ENCODE measurements at regions not wholly inside any gene's neighbourhood (a gene's known extent, or its start where the extent isn't known, plus 50 kb on each side); places are given as distances from the start of the nearest gene placed in this dataset.

DNA sequence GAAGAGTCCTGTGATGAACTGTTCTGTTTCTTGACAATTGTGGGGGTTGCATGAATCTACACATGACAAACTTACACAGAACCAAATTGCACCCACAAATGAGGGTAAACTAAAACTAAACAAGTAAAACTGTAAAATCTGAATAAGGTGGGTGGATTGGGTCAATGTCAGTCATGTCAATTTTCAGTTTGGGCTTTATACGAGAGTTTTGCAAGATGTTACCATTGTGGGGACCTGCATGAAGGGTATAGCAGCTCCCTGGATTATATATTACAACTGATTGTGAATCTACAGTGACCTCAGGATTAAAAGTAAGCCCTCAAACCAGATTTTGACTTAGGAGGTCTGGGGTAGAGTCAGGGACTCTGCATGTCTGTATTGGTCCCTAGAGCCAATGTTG lies 101.5 kb upstream of the LHX5 start:
- Histone ChIP-seq H3K4me1 (ENCODE audit: insufficient read depth, low read length, poor library complexity, severe bottlenecking) (no peaks in the 10 kb centered on the region), H3K9me3 (ENCODE audit: low read depth, low read length, poor library complexity, severe bottlenecking) (no peaks in the 10 kb centered on the region), H3K4me3 (ENCODE audit: low read depth, low read length, poor library complexity, severe bottlenecking) (no peak overlapping the region), H3K36me3 (ENCODE audit: insufficient read depth, low read length, poor library complexity, severe bottlenecking) (no peaks in the 10 kb centered on the region), H3K27me3 (replicated peaks; ENCODE audit: insufficient read depth, low read depth, low read length, poor library complexity) (peaks cover 61% of the 10 kb centered on the region), H3K27ac (ENCODE audit: low read depth, low read length, poor library complexity, severe bottlenecking) (no peak overlapping the region)
- TF ChIP-seq, protein P1, sequence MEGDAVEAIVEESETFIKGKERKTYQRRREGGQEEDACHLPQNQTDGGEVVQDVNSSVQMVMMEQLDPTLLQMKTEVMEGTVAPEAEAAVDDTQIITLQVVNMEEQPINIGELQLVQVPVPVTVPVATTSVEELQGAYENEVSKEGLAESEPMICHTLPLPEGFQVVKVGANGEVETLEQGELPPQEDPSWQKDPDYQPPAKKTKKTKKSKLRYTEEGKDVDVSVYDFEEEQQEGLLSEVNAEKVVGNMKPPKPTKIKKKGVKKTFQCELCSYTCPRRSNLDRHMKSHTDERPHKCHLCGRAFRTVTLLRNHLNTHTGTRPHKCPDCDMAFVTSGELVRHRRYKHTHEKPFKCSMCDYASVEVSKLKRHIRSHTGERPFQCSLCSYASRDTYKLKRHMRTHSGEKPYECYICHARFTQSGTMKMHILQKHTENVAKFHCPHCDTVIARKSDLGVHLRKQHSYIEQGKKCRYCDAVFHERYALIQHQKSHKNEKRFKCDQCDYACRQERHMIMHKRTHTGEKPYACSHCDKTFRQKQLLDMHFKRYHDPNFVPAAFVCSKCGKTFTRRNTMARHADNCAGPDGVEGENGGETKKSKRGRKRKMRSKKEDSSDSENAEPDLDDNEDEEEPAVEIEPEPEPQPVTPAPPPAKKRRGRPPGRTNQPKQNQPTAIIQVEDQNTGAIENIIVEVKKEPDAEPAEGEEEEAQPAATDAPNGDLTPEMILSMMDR (conservative IDR thresholded peaks at IDR 0.05; ENCODE audit: low read depth, low read length), result no peak
- TF ChIP-seq EZH2 (IDR thresholded peaks at IDR 0.05; ENCODE audit: borderline replicate concordance, low read depth, low read length, poor library complexity, severe bottlenecking), result no peak
- no peak for DNase-seq (ENCODE audit: low spot score)
- CTCF ChIA-PET, result no interaction called here
- BruUV-seq (replicated peaks), result no TSS peak
- POLR2A ChIA-PET (ENCODE audit: low non-redundant PET), result no interaction called here
- intact Hi-C loops (cut with micrococcal nuclease; ENCODE audit: unreplicated experiment), result no loop called here

DNA sequence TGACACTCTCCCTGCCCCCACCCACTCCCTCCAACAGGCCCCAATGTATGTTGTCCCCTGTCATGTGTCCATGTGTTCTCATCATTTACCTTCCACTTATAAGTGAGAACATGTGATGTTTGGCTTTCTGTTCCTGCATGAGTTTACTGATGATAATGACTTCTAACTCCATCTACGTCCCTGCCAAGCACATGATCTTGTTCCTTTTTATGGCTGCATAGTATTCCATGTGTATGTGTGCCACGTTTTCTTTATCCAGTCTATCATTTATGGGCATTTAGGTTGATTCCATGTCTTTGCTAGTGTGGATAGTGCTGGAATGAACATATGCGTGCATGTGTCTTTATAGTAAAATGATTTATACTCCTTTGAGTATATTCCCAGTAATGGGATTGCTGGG lies 100.0 kb upstream of the LHX5 start:
- H3K4me3 ChIP-seq (ENCODE audit: low read depth, low read length, poor library complexity, severe bottlenecking), result no peak overlapping the region
- H3K36me3 ChIP-seq (ENCODE audit: insufficient read depth, low read length, poor library complexity, severe bottlenecking), result no peaks in the 10 kb centered on the region
- H3K27ac ChIP-seq (ENCODE audit: low read depth, low read length, poor library complexity, severe bottlenecking), result no peak overlapping the region
- POLR2A ChIA-PET (ENCODE audit: low non-redundant PET), result no interaction called here
- CTCF ChIA-PET, result no interaction called here
- TF ChIP-seq, protein P1 (conservative IDR thresholded peaks at IDR 0.05; ENCODE audit: low read depth, low read length), result no peak
- TF ChIP-seq EZH2 (IDR thresholded peaks at IDR 0.05; ENCODE audit: borderline replicate concordance, low read depth, low read length, poor library complexity, severe bottlenecking), result no peak
- H3K9me3 ChIP-seq (ENCODE audit: low read depth, low read length, poor library complexity, severe bottlenecking), result no peaks in the 10 kb centered on the region
- H3K4me1 ChIP-seq (ENCODE audit: insufficient read depth, low read length, poor library complexity, severe bottlenecking), result no peaks in the 10 kb centered on the region
- DNase-seq (ENCODE audit: low spot score), result no peak
- intact Hi-C loops (cut with micrococcal nuclease; ENCODE audit: unreplicated experiment), result no loop called here
- no TSS peak for BruUV-seq (replicated peaks)
- H3K27me3 ChIP-seq (replicated peaks; ENCODE audit: insufficient read depth, low read depth, low read length, poor library complexity), result peaks cover 51% of the 10 kb centered on the region

DNA sequence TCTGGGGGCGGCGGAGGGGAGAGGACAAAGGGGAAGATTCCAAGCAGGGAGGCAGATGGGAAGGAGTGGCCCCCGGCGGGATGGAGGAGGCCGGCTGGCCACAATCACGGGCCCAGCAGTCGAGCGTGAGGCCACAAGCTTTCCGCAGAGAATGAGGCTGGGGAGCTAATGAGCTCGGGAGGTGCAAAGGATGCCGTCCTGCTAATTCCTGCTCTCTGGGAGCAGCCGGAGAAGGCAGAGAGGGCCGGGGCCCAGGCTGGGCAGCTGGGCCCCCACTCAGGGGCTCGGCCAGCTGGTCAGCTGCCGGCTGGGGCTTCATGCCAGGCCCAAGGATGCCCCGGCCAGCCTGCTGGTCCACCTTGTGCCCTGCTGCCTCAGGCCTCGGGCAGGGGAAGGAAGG lies 98.1 kb upstream of the LHX5 start:
- Histone ChIP-seq H3K36me3 (ENCODE audit: insufficient read depth, low read length, poor library complexity, severe bottlenecking) (no peaks in the 10 kb centered on the region), H3K27me3 (replicated peaks; ENCODE audit: insufficient read depth, low read depth, low read length, poor library complexity) (peaks cover 58% of the 10 kb centered on the region), H3K9me3 (ENCODE audit: low read depth, low read length, poor library complexity, severe bottlenecking) (no peaks in the 10 kb centered on the region), H3K27ac (ENCODE audit: low read depth, low read length, poor library complexity, severe bottlenecking) (no peak overlapping the region), H3K4me3 (ENCODE audit: low read depth, low read length, poor library complexity, severe bottlenecking) (no peak overlapping the region), H3K4me1 (ENCODE audit: insufficient read depth, low read length, poor library complexity, severe bottlenecking) (no peaks in the 10 kb centered on the region)
- no peak for DNase-seq (ENCODE audit: low spot score)
- no TSS peak for BruUV-seq (replicated peaks)
- no peak for TF ChIP-seq EZH2 (IDR thresholded peaks at IDR 0.05; ENCODE audit: borderline replicate concordance, low read depth, low read length, poor library complexity, severe bottlenecking)
- TF ChIP-seq, protein P1 (conservative IDR thresholded peaks at IDR 0.05; ENCODE audit: low read depth, low read length), result no peak
- ChIA-PET POLR2A (ENCODE audit: low non-redundant PET) (no interaction called here), CTCF (no interaction called here)
- intact Hi-C loops (cut with micrococcal nuclease; ENCODE audit: unreplicated experiment), result no loop called here

Measured in A673 (cell line).